ENCODE measurements at regions not wholly inside any gene's neighbourhood (a gene's known extent, or its start where the extent isn't known, plus 50 kb on each side); places are given as distances from the start of the nearest gene placed in this dataset.

DNA sequence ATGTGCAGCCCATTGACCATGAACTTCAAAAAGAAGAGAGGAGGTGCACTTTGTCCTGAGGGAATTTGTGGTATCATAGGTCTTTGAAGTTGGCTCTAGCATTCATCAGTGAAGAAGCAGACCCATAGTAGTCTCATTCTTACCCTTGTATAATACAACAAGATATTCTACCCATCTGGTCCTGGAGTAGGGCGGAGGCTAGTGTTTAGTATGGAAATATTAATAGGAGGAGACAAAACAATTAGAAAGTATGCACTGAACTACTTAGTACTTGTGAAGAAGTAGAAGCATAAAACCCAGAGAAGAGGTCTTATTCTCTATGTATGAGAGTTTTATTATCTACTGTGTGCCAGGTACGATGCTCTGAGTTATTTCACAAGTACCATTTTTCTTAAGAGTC, 189.0 kb downstream of the AASDH start:
- ChIA-PET CTCF (no interaction called here), POLR2A (no interaction called here)
- no peak for ATAC-seq
- Histone ChIP-seq H3K4me2 (no peak overlapping the region), H3K4me1 (no peaks in the 10 kb centered on the region), H3K9me3 (no peaks in the 10 kb centered on the region), H3K27ac (no peak overlapping the region), H3K4me3 (no peak overlapping the region)
- TF ChIP-seq POLR2A (IDR thresholded peaks at IDR 0.05; ENCODE audit: low read length), result no peak
- FAIRE-seq, result no peak
- 65% methylated on average over 2 of the region's 2 CpGs for WGBS (ENCODE audit: missing lambda C conversion rate)
- DNase-seq (ENCODE audit: low read depth in 1 of 2, low spot score in 1 of 2), result no peak

DNA sequence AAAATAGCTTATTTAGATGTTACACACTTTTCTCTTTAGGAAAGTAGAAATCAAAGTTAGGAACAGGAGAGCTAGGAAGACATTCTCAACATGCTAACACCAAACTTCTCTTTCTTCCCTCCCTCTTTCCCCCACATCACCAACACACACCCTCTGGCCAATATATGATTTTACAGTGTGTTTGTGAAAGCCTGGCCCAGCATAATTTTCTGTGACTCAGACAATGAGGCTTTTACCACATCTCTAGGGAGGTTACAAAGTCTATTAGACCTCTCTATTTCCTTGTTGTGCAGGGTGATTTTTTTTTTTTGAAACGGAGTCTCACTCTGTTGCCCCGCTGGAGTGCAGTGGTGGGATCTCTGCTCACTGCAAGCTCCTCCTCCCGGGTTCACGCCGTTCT, 189.9 kb downstream of the AASDH start:
- Histone ChIP-seq H3K4me2 (no peak overlapping the region), H3K9me3 (no peaks in the 10 kb centered on the region), H3K4me3 (no peak overlapping the region), H3K4me1 (no peaks in the 10 kb centered on the region), H3K27ac (no peak overlapping the region)
- ChIA-PET CTCF (no interaction called here), POLR2A (no interaction called here)
- DNase-seq (ENCODE audit: low read depth in 1 of 2, low spot score in 1 of 2) (no peak), ATAC-seq (no peak), FAIRE-seq (no peak)
- TF ChIP-seq, protein P1, sequence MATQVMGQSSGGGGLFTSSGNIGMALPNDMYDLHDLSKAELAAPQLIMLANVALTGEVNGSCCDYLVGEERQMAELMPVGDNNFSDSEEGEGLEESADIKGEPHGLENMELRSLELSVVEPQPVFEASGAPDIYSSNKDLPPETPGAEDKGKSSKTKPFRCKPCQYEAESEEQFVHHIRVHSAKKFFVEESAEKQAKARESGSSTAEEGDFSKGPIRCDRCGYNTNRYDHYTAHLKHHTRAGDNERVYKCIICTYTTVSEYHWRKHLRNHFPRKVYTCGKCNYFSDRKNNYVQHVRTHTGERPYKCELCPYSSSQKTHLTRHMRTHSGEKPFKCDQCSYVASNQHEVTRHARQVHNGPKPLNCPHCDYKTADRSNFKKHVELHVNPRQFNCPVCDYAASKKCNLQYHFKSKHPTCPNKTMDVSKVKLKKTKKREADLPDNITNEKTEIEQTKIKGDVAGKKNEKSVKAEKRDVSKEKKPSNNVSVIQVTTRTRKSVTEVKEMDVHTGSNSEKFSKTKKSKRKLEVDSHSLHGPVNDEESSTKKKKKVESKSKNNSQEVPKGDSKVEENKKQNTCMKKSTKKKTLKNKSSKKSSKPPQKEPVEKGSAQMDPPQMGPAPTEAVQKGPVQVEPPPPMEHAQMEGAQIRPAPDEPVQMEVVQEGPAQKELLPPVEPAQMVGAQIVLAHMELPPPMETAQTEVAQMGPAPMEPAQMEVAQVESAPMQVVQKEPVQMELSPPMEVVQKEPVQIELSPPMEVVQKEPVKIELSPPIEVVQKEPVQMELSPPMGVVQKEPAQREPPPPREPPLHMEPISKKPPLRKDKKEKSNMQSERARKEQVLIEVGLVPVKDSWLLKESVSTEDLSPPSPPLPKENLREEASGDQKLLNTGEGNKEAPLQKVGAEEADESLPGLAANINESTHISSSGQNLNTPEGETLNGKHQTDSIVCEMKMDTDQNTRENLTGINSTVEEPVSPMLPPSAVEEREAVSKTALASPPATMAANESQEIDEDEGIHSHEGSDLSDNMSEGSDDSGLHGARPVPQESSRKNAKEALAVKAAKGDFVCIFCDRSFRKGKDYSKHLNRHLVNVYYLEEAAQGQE (IDR thresholded peaks at IDR 0.05), result no peak
- TF ChIP-seq HDAC2 (IDR thresholded peaks at IDR 0.05) (no peak), SREBF2 (IDR thresholded peaks at IDR 0.05) (no peak), TFCP2L1 (CRISPR knock-in tag; IDR thresholded peaks at IDR 0.05) (no peak), RCOR1 (IDR thresholded peaks at IDR 0.05; ENCODE audit: low read depth, low read length) (no peak), NPAS2 (CRISPR knock-in tag; IDR thresholded peaks at IDR 0.05; ENCODE audit: borderline replicate concordance) (no peak), RARB (CRISPR knock-in tag; IDR thresholded peaks at IDR 0.05) (no peak), ESRRA (IDR thresholded peaks at IDR 0.05; ENCODE audit: borderline replicate concordance, low read length) (no peak), CHD2 (IDR thresholded peaks at IDR 0.05; ENCODE audit: low read length, partially characterized antibody) (no peak), ZC3H11A (IDR thresholded peaks at IDR 0.05) (no peak), TP53 (CRISPR knock-in tag; IDR thresholded peaks at IDR 0.05) (no peak), RAD21 (conservative IDR thresholded peaks at IDR 0.05 in 1 of 2, IDR thresholded peaks at IDR 0.05 in 1 of 2) (no peak), RFX5 (IDR thresholded peaks at IDR 0.05) (no peak), HOXA7 (CRISPR knock-in tag; IDR thresholded peaks at IDR 0.05) (no peak), ZSCAN20 (CRISPR knock-in tag; IDR thresholded peaks at IDR 0.05) (no peak), CHD4 (IDR thresholded peaks at IDR 0.05; ENCODE audit: borderline replicate concordance) (no peak)
- TF ChIP-seq, protein P2, sequence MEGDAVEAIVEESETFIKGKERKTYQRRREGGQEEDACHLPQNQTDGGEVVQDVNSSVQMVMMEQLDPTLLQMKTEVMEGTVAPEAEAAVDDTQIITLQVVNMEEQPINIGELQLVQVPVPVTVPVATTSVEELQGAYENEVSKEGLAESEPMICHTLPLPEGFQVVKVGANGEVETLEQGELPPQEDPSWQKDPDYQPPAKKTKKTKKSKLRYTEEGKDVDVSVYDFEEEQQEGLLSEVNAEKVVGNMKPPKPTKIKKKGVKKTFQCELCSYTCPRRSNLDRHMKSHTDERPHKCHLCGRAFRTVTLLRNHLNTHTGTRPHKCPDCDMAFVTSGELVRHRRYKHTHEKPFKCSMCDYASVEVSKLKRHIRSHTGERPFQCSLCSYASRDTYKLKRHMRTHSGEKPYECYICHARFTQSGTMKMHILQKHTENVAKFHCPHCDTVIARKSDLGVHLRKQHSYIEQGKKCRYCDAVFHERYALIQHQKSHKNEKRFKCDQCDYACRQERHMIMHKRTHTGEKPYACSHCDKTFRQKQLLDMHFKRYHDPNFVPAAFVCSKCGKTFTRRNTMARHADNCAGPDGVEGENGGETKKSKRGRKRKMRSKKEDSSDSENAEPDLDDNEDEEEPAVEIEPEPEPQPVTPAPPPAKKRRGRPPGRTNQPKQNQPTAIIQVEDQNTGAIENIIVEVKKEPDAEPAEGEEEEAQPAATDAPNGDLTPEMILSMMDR (IDR thresholded peaks at IDR 0.05), result no peak
- TF ChIP-seq, protein P3, sequence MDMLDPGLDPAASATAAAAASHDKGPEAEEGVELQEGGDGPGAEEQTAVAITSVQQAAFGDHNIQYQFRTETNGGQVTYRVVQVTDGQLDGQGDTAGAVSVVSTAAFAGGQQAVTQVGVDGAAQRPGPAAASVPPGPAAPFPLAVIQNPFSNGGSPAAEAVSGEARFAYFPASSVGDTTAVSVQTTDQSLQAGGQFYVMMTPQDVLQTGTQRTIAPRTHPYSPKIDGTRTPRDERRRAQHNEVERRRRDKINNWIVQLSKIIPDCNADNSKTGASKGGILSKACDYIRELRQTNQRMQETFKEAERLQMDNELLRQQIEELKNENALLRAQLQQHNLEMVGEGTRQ (IDR thresholded peaks at IDR 0.05), result no peak
- TF ChIP-seq, protein P4, sequence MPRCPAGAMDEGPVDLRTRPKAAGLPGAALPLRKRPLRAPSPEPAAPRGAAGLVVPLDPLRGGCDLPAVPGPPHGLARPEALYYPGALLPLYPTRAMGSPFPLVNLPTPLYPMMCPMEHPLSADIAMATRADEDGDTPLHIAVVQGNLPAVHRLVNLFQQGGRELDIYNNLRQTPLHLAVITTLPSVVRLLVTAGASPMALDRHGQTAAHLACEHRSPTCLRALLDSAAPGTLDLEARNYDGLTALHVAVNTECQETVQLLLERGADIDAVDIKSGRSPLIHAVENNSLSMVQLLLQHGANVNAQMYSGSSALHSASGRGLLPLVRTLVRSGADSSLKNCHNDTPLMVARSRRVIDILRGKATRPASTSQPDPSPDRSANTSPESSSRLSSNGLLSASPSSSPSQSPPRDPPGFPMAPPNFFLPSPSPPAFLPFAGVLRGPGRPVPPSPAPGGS (IDR thresholded peaks at IDR 0.05), result no peak
- 84% methylated on average over 5 of the region's 5 CpGs for WGBS (ENCODE audit: missing lambda C conversion rate)

Measured in A549 (cell line).